Hepatic stellate cell (primary cell): ENCODE measurements at regions not wholly inside any gene's neighbourhood (a gene's known extent, or its start where the extent isn't known, plus 50 kb on each side); places are given as distances from the start of the nearest gene placed in this dataset.
"Not testable (repeated sequence)": the region's sequence is repeated elsewhere in the genome, so short reads cannot be mapped to it uniquely, and the experiment has no call there.

ENCODE experiments used
- DNase-seq: peaks from one replicate; pipeline ENCODE4 v3.0.0; 2011; ENCODE audit warnings: low spot score

DNA sequence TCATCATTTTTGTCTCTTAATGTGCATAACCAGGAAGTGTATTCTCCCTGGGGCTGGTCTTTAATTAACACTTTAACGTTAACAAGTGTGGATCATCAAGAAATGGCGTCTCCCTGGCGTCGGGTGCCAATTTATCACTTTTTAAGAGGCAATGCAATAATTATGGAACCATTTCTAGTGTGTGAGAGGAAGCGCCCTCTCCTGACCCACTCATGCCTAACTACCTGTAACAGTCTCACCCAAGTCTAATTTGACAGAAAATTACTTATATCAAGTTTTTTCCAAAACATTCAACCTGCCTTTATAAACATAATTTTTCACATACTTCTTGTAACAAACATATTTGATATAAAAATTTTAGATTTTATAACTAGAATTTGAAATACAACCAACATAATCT lies 905.3 kb upstream of the MDGA2 start:
- no peak for DNase-seq

DNA sequence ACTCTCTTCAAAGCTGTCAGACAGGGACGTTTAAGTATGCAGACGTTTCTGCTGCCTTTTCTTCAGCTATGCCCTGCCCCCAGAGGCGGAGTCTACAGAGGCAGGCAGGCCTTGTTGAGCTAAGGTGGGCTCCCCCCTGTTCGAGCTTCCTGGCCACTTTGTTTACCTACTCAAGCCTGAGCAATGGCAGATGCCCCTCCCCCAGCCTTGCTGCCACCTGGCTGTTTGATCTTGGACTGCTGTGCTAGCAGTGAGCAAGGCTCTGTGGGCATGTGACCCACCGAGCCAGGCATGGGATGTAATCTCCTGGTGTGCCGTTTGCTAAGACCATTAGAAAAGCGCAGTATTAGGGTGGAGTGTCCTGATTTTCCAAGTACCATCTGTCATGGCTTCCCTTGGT lies 900.4 kb upstream of the MDGA2 start:
- no peak for DNase-seq

DNA sequence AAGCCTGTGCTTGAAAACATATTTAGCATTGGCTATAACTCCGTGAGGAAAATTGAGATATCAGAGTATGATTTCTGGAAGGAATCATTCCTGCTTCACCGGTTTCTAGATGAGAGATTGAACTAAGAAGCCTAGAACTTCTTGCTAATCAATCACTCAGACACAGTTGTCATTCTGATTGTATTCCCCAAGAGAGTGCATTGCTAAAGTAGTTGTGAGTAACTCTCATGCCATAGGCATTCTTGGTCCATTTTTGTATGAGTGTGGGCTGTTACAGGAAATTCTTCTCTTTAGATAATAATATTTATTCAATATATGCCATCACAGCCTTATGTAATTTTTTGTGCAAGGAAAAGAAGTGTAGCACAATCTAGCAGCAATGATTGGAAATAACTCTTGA lies 893.3 kb upstream of the MDGA2 start:
- no peak for DNase-seq

DNA sequence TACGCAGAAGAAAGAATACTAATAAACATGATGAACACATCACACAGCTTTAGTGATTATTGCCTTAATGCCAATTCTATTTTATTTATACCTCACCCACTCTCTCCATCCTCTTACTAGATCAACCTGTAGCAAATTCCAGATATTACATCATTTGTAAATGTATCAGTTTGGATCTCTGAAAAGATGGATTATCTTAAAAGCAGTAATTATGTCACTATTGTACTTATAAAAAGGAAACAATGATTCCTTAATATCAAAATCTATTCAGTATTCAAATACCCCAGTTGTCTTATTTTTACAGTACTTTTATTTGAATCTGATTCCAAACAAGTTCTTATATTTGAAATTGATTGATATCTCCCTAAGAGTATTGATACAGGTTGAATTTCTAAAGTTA lies 892.8 kb upstream of the MDGA2 start:
- DNase-seq, result no peak

DNA sequence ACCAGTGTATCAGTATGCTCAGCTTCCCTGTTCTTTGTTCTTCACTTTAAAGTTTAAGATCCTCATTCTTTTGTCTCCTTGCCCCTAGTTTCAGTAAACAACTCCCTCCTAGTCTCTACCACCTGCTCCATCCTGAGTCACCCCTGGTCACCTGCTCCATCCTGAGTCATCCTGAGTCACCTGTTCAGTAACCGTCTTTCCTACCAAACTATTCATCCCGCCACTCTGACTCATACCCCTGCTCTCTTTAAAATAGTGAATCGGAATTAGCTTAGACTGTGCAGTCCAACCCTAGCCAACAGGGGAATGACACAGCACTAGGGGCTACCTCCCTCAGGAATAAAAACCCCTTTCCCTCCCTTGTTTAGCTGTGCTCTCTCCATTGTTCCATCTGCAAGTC lies 888.1 kb upstream of the MDGA2 start:
- DNase-seq, result no peak

- DNase-seq, result not testable (repeated sequence)
These were observed 886.0 kb upstream of the MDGA2 start for GRCh38 chr14:48561438-48561837.

DNA sequence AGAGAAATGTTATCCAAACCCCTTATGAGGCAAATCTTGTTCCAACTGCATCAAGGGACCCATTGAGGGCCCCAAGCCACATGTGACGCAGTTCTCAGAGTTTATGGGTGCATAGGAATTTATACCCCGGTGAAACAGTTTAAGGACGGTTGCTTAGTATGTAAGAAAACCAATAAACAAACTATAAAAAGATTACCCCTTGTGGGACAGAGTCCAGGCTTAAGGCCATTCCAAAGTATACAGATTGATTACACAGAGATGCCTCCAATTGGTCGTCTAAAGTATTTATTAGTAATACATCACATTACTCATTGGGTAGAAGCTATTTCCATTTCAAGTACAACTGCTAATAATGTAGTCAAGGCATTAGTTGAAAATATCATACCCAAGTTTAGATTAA lies 885.0 kb upstream of the MDGA2 start:
- DNase-seq, result no peak

GRCh38 chr14:48553443-48553842 lies 878.0 kb upstream of the MDGA2 start:
- no peak for DNase-seq

DNA sequence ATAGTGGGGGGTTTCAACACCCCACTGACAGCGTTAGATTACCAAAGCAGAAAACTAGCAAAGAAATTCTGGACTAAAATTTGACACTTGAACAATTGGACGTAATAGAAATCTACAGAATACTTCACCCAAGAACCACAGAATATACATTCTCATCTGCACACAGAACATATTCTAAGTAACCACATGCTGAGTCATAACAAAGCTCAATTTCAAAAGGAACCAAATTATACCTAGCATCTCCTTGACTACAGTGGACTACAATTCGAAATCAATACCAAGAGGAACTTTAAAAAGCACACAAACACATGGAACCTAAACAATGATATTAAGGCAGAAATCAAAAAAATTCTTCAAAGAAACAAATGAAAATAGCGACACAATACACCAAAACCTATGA lies 871.6 kb upstream of the MDGA2 start:
- DNase-seq, result no peak

- DNase-seq, result no peak
These were observed 862.2 kb upstream of the MDGA2 start for GRCh38 chr14:48537600-48537999.

DNA sequence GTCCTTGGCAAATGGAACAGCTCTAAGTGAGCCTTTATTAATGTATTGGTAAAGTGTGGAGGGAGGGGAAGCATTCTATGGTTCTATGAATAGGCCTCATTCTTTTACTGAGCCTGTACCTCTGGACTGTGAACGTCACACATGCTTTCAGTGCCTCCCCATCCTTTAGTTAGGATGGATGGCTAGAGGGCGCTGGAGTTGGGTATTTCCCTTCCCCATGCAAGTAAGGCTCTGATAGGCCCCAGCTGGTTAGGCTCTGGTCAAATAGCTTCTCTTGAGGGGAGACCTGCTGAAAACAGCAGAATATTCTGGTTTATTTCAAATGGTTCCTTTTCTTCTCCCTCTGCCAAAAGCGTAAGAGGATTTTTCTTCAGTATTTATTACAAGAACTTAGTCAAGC lies 860.9 kb upstream of the MDGA2 start:
- no peak for DNase-seq

- DNase-seq, result no peak
These were observed 852.4 kb upstream of the MDGA2 start for GRCh38 chr14:48527832-48528231.

DNA sequence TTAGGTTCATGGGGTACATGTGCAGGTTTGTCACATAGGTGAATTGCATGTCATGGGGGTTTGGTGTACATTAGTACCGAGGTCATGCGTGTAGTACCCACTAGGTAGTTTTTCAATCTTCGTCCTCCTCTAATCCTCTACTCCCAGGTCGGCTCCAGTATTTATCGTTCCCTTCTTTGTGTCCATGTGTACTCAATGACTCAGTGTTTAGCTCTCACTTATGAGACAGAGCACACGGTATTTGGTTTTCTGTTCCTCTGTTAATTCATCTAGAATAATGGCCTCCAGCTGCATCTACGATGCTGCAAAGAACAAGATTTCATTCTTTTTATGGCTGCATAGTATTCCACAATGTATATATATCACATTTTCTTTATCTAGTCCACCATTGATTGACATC lies 850.9 kb upstream of the MDGA2 start:
- no peak for DNase-seq

DNA sequence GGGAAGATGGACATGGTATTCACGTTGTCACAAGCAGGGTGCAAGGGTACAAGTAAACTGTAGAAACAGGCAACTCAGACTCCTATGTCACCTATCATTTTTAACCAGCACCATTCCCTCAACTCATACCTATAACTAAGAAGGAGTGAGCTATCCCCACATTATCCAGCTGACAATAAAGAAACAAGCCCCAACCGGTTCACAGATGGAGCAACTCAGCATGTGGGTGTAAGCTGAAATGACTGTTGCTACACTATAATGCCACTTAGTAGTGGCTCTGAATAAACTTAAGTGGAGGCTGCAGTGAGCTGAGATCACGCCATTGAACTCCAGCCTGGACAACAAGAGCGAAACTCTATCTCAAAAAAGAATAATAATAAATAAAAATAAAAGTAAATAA lies 829.5 kb upstream of the MDGA2 start:
- DNase-seq, result no peak

- DNase-seq, result no peak
These were observed 815.4 kb upstream of the MDGA2 start for GRCh38 chr14:48490756-48491155.

GRCh38 chr14:48473944-48474343 lies 798.5 kb upstream of the MDGA2 start:
- DNase-seq, result no peak

DNA sequence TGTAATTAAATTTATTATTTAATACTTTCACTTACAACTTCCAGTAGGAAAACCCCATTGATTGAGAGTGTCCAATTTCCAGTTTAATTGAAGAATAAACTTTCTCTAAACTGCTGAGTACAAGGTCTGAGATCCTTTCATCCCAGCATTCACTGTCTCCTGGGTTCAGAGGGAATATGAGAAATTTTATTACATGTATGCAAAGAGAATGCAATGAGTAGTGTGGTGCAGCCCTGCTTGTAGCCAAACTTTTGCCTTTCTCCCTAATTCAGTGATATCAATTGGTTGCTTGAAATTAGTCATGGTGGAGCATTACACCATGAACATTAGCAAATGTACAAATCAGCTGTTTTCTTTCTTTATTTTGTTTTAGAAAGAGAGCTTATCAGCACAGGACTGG lies 780.6 kb upstream of the MDGA2 start:
- DNase-seq, result no peak

DNA sequence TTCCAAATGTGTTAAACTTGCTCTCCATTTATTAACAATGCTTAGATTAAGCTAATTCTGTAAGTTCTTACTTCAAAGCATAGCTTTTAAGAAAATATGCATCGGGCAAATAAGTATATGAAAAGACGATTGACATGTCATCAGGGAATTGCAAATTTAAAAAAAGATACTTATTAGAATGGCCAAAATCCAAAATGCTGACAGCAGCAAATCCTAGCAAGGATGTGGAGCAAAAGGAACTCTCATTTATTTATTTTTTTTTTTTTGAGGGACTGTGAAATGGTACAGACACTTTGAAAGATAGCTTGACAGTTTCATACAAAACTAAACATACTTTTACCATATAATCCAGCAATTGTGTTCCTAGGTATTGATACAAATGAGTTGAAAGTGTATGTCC lies 779.5 kb upstream of the MDGA2 start:
- no peak for DNase-seq

GRCh38 chr14:48452437-48452995 lies 777.1 kb upstream of the MDGA2 start:
- DNase-seq, result no peak

DNA sequence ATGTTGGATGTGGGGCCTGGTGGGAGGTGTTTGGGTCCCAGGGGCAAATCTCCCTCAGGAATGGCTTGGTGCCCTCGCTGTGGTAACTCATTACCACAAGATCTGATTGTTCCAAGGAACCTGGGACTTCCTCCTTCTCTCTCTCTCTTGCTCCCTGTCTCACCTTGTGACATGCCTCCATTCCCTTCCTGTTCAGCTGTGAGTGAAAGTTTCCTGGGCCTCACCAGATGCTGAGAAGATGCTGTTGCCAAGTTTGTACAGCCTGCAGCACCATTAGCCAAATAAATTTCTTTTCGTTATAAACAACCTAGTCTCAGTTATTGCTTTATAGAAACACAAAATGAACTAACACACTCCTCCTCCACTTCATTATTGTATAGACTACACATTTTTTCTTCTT lies 759.8 kb upstream of the MDGA2 start:
- DNase-seq, result no peak

GRCh38 chr14:48430805-48431204 lies 755.4 kb upstream of the MDGA2 start:
- DNase-seq, result no peak

DNA sequence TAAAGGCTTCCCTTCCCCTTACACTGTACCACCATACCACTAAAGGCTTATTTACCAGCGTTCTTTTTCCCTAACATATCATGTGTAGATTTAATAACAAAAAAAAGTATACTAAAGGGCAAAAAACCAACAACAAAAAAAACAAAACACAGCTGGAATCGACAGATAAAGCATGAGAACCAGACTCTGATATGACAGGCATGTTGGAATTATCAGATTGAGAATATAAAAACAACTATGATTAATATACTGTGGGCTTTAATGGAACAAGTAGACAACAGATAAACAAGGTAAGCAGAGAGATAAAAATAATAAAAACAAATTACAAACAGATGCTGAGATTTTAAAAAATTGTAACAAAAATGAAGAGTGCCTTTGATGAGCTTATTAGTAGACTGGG lies 754.1 kb upstream of the MDGA2 start:
- DNase-seq, result no peak

DNA sequence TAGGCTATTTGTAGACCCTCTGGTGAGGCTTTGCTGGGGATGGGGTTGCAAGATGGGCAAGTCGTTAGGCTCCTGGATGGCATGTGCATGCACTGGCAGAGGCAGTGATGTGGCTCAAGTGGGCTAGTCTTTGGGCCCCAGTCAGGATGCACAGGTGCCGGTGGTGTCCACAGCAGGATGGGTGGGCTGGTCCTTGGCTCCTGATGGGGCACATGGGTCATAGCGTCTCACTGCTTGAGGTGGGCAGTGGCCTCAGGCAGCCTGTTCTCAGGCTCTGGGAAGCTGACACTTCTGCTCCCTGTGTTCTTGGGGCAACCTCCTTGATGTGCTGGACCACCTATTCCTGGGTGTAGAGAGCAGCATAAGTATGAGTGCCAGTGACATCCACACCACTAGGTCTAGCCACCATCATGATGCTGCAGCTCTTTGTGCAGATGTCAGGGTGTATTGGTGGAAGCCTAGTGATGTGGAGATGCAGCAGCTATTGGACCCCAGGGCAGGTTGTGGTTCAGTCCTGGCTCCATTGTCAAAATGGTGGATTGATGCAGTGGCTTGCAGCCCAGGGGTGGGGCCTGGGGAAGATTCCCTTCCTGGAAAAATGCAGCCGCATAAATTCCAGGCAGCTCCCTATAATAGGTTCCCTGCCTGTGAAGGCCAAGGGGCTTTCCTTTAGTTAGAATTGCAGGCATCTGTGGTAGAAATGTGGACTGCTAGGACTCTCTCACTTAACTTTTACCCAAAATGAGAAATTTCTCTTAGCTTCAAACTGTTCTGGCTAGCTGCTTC lies 742.5 kb upstream of the MDGA2 start:
- no peak for DNase-seq

- DNase-seq, result no peak
These were observed 725.9 kb upstream of the MDGA2 start for GRCh38 chr14:48401321-48401720.
